ENCODE measurements at regions not wholly inside any gene's neighbourhood (a gene's known extent, or its start where the extent isn't known, plus 50 kb on each side); places are given as distances from the start of the nearest gene placed in this dataset.

GRCh38 chr2:128544321-128545037 lies 225.8 kb upstream of the HS6ST1 start:
- no peak for TF ChIP-seq Cebpa-rat (IDR thresholded peaks at IDR 0.05)
- Histone ChIP-seq H3K27me3 (no peaks in the 10 kb centered on the region), H3K9me3 (no peaks in the 10 kb centered on the region), H3K9ac (no peak overlapping the region), H3K27ac (no peak overlapping the region), H3K4me3 (no peak overlapping the region), H3K4me1 (no peaks in the 10 kb centered on the region), H3K4me2 (no peak overlapping the region), H4K20me1 (no peaks in the 10 kb centered on the region), H3K36me3 (no peaks in the 10 kb centered on the region)

GRCh38 chr2:128545085-128545484 lies 226.4 kb upstream of the HS6ST1 start:
- no peak for TF ChIP-seq Cebpa-rat (IDR thresholded peaks at IDR 0.05)
- Histone ChIP-seq H3K4me3 (no peak overlapping the region), H3K9ac (no peak overlapping the region), H4K20me1 (no peaks in the 10 kb centered on the region), H3K4me2 (no peak overlapping the region), H3K4me1 (no peaks in the 10 kb centered on the region), H3K27me3 (no peaks in the 10 kb centered on the region), H3K9me3 (no peaks in the 10 kb centered on the region), H3K27ac (no peak overlapping the region), H3K36me3 (no peaks in the 10 kb centered on the region)

GRCh38 chr2:128545829-128546228 lies 227.2 kb upstream of the HS6ST1 start:
- Histone ChIP-seq H3K4me1 (no peaks in the 10 kb centered on the region), H4K20me1 (no peaks in the 10 kb centered on the region), H3K9me3 (no peaks in the 10 kb centered on the region), H3K4me3 (no peak overlapping the region), H3K27ac (no peak overlapping the region), H3K36me3 (no peaks in the 10 kb centered on the region), H3K9ac (no peak overlapping the region), H3K27me3 (no peaks in the 10 kb centered on the region), H3K4me2 (no peak overlapping the region)
- no peak for TF ChIP-seq Cebpa-rat (IDR thresholded peaks at IDR 0.05)

- H3K4me1 ChIP-seq = peaks cover 5% of the 10 kb centered on the region
- no peak overlapping the region for H3K4me2 ChIP-seq
- no peaks in the 10 kb centered on the region for H3K9me3 ChIP-seq
- H3K9ac ChIP-seq = no peak overlapping the region
- H3K4me3 ChIP-seq = no peak overlapping the region
- no peaks in the 10 kb centered on the region for H3K36me3 ChIP-seq
- TF ChIP-seq Cebpa-rat (IDR thresholded peaks at IDR 0.05) = no peak
- H4K20me1 ChIP-seq = no peaks in the 10 kb centered on the region
- no peak overlapping the region for H3K27ac ChIP-seq
- no peaks in the 10 kb centered on the region for H3K27me3 ChIP-seq
Observed at GRCh38 chr2:128547667-128548066, 229.0 kb upstream of the HS6ST1 start.

GRCh38 chr2:128548461-128548891 lies 229.8 kb upstream of the HS6ST1 start:
- H3K9me3 ChIP-seq = no peaks in the 10 kb centered on the region
- no peak overlapping the region for H3K27ac ChIP-seq
- no peaks in the 10 kb centered on the region for H3K36me3 ChIP-seq
- no peaks in the 10 kb centered on the region for H3K27me3 ChIP-seq
- no peak overlapping the region for H3K9ac ChIP-seq
- H3K4me3 ChIP-seq = no peak overlapping the region
- H3K4me2 ChIP-seq = no peak overlapping the region
- H4K20me1 ChIP-seq = no peaks in the 10 kb centered on the region
- TF ChIP-seq Cebpa-rat (IDR thresholded peaks at IDR 0.05) = no peak
- H3K4me1 ChIP-seq = peaks cover 13% of the 10 kb centered on the region

GRCh38 chr2:128549094-128549493 lies 230.4 kb upstream of the HS6ST1 start:
- Histone ChIP-seq H3K4me3 (no peak overlapping the region), H3K27ac (no peak overlapping the region), H3K9me3 (no peaks in the 10 kb centered on the region), H4K20me1 (no peaks in the 10 kb centered on the region), H3K4me2 (no peak overlapping the region), H3K27me3 (no peaks in the 10 kb centered on the region), H3K4me1 (peaks cover 20% of the 10 kb centered on the region), H3K9ac (no peak overlapping the region), H3K36me3 (no peaks in the 10 kb centered on the region)
- no peak for TF ChIP-seq Cebpa-rat (IDR thresholded peaks at IDR 0.05)

- no peaks in the 10 kb centered on the region for H4K20me1 ChIP-seq
- no peak overlapping the region for H3K27ac ChIP-seq
- H3K27me3 ChIP-seq = no peaks in the 10 kb centered on the region
- H3K4me2 ChIP-seq = no peak overlapping the region
- H3K4me1 ChIP-seq = peaks cover 25% of the 10 kb centered on the region
- H3K9ac ChIP-seq = no peak overlapping the region
- H3K4me3 ChIP-seq = no peak overlapping the region
- no peaks in the 10 kb centered on the region for H3K36me3 ChIP-seq
- H3K9me3 ChIP-seq = no peaks in the 10 kb centered on the region
- no peak for TF ChIP-seq Cebpa-rat (IDR thresholded peaks at IDR 0.05)
Observed at GRCh38 chr2:128549646-128550260, 231.1 kb upstream of the HS6ST1 start.

GRCh38 chr2:128550389-128550788 lies 231.7 kb upstream of the HS6ST1 start:
- H3K4me3 ChIP-seq = no peak overlapping the region
- no peaks in the 10 kb centered on the region for H3K36me3 ChIP-seq
- H3K4me2 ChIP-seq = no peak overlapping the region
- H3K4me1 ChIP-seq = peaks cover 31% of the 10 kb centered on the region
- H4K20me1 ChIP-seq = no peaks in the 10 kb centered on the region
- no peaks in the 10 kb centered on the region for H3K9me3 ChIP-seq
- H3K9ac ChIP-seq = no peak overlapping the region
- TF ChIP-seq Cebpa-rat (IDR thresholded peaks at IDR 0.05) = no peak
- H3K27me3 ChIP-seq = no peaks in the 10 kb centered on the region
- no peak overlapping the region for H3K27ac ChIP-seq

- no peak overlapping the region for H3K4me3 ChIP-seq
- no peak for TF ChIP-seq Cebpa-rat (IDR thresholded peaks at IDR 0.05)
- H3K36me3 ChIP-seq = no peaks in the 10 kb centered on the region
- peak overlapping the region; percentile 8; the same call in 1 of the 2 replicates for H3K27ac ChIP-seq
- H3K4me1 ChIP-seq = peaks cover 36% of the 10 kb centered on the region
- H3K27me3 ChIP-seq = no peaks in the 10 kb centered on the region
- no peaks in the 10 kb centered on the region for H4K20me1 ChIP-seq
- H3K9ac ChIP-seq = no peak overlapping the region
- H3K4me2 ChIP-seq = no peak overlapping the region
- H3K9me3 ChIP-seq = no peaks in the 10 kb centered on the region
Observed at GRCh38 chr2:128550801-128551416, 232.2 kb upstream of the HS6ST1 start.

GRCh38 chr2:128551435-128551834 lies 232.8 kb upstream of the HS6ST1 start:
- TF ChIP-seq Cebpa-rat (IDR thresholded peaks at IDR 0.05) = no peak
- no peaks in the 10 kb centered on the region for H3K36me3 ChIP-seq
- no peak overlapping the region for H3K9ac ChIP-seq
- no peaks in the 10 kb centered on the region for H3K27me3 ChIP-seq
- peaks cover 41% of the 10 kb centered on the region for H3K4me1 ChIP-seq
- H4K20me1 ChIP-seq = no peaks in the 10 kb centered on the region
- no peaks in the 10 kb centered on the region for H3K9me3 ChIP-seq
- peak overlapping the region; percentile 8; the same call in 1 of the 2 replicates for H3K27ac ChIP-seq
- no peak overlapping the region for H3K4me3 ChIP-seq
- H3K4me2 ChIP-seq = no peak overlapping the region

All from BLaER1 (cell line).